HEK293 (cell line): ENCODE measurements at regions not wholly inside any gene's neighbourhood (a gene's known extent, or its start where the extent isn't known, plus 50 kb on each side); places are given as distances from the start of the nearest gene placed in this dataset.

Experiments used
- IKZF3 ChIP-seq: fragments of 450-650 bp; IDR thresholded peaks from 2 replicates; pipeline ENCODE4 v1.5.0; 2018; ENCODE audit warnings: missing biosample characterization, mild to moderate bottlenecking, missing genetic modification characterization, moderate library complexity
- REST ChIP-seq: fragments of 450-650 bp; formaldehyde crosslinking; IDR thresholded peaks from 2 replicates; pipeline ENCODE4 v1.5.1; 2016; ENCODE audit warnings: missing biosample characterization, missing genetic modification characterization
- ZBTB6 ChIP-seq: fragments of 450-650 bp; formaldehyde crosslinking; IDR thresholded peaks from 2 replicates; pipeline ENCODE4 v1.5.1; 2017; ENCODE audit warnings: missing biosample characterization, missing genetic modification characterization
- ZFP37 ChIP-seq: fragments of 450-650 bp; formaldehyde crosslinking; IDR thresholded peaks from 2 replicates; pipeline ENCODE4 v1.5.1; 2016; ENCODE audit warnings: missing biosample characterization, missing genetic modification characterization
- ZNF202 ChIP-seq: fragments of 450-650 bp; formaldehyde crosslinking; IDR thresholded peaks from 2 replicates; pipeline ENCODE4 v1.5.1; 2016; ENCODE audit warnings: missing biosample characterization, missing genetic modification characterization, borderline replicate concordance
- ZNF514 ChIP-seq: fragments of 450-650 bp; formaldehyde crosslinking; IDR thresholded peaks from 2 replicates; pipeline ENCODE4 v1.5.1; 2016; ENCODE audit warnings: missing biosample characterization, missing genetic modification characterization
- ZNF707 ChIP-seq: fragments of 450-650 bp; formaldehyde crosslinking; IDR thresholded peaks from 2 replicates; pipeline ENCODE4 v1.5.1; 2016; ENCODE audit warnings: missing biosample characterization, missing genetic modification characterization
- ZNF785 ChIP-seq: fragments of 450-650 bp; formaldehyde crosslinking; IDR thresholded peaks from 2 replicates; pipeline ENCODE4 v1.5.1; 2016; ENCODE audit warnings: missing biosample characterization, missing genetic modification characterization
- TF ChIP-seq, protein P1 (sequence below): fragments of 450-650 bp; formaldehyde crosslinking; IDR thresholded peaks from 2 replicates; pipeline ENCODE4 v1.5.1; 2016; ENCODE audit warnings: missing biosample characterization, missing genetic modification characterization
- TF ChIP-seq, protein P2 (sequence below): fragments of 450-650 bp; IDR thresholded peaks from 2 replicates; pipeline ENCODE4 v1.5.1; 2018; ENCODE audit warnings: missing biosample characterization, mild to moderate bottlenecking, missing genetic modification characterization
- TF ChIP-seq, protein P3 (sequence below): fragments of 450-650 bp; formaldehyde crosslinking; IDR thresholded peaks from 2 replicates; pipeline ENCODE4 v1.5.1; 2016; ENCODE audit warnings: missing biosample characterization, missing genetic modification characterization
- TF ChIP-seq, protein P4 (sequence below): fragments of 450-650 bp; formaldehyde crosslinking; IDR thresholded peaks from 2 replicates; pipeline ENCODE4 v1.5.1; 2016; ENCODE audit warnings: missing biosample characterization, missing genetic modification characterization

DNA sequence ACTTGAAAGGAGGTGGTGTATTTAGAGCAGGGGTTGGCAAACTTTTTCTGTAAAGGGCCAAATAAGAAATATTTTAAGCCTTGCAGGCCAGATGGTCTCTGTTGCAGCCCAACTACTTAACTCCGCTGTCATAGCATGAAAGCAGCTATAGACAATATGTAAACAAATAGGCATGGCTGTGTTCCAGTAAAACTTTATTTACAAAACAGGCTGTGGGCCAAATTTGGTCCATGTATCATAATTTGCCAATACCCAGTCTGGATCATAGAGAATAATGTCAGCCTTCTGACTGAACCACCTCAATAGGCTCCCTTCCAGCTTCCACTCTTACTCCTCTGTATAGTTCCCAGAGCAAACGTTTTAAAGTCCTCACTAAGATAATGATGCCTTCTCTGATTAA lies 638.8 kb upstream of the CFAP20DC start:
- TF ChIP-seq, protein P1, sequence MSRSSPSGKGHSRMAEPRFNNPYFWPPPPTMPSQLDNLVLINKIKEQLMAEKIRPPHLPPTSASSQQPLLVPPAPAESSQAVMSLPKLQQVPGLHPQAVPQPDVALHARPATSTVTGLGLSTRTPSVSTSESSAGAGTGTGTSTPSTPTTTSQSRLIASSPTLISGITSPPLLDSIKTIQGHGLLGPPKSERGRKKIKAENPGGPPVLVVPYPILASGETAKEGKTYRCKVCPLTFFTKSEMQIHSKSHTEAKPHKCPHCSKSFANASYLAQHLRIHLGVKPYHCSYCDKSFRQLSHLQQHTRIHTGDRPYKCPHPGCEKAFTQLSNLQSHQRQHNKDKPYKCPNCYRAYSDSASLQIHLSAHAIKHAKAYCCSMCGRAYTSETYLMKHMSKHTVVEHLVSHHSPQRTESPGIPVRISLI (tag by site-specific recombination) = no peak
- TF ChIP-seq, protein P2, sequence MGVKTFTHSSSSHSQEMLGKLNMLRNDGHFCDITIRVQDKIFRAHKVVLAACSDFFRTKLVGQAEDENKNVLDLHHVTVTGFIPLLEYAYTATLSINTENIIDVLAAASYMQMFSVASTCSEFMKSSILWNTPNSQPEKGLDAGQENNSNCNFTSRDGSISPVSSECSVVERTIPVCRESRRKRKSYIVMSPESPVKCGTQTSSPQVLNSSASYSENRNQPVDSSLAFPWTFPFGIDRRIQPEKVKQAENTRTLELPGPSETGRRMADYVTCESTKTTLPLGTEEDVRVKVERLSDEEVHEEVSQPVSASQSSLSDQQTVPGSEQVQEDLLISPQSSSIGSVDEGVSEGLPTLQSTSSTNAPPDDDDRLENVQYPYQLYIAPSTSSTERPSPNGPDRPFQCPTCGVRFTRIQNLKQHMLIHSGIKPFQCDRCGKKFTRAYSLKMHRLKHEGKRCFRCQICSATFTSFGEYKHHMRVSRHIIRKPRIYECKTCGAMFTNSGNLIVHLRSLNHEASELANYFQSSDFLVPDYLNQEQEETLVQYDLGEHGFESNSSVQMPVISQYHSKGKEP (tag by site-specific recombination) = no peak
- TF ChIP-seq ZBTB6 (tag by site-specific recombination) (no peak), IKZF3 (no peak), ZNF785 (tag by site-specific recombination) (no peak), ZFP37 (no peak), REST (no peak), ZNF514 (no peak), ZNF202 (tag by site-specific recombination) (no peak), ZNF707 (tag by site-specific recombination) (no peak)
- TF ChIP-seq, protein P3, sequence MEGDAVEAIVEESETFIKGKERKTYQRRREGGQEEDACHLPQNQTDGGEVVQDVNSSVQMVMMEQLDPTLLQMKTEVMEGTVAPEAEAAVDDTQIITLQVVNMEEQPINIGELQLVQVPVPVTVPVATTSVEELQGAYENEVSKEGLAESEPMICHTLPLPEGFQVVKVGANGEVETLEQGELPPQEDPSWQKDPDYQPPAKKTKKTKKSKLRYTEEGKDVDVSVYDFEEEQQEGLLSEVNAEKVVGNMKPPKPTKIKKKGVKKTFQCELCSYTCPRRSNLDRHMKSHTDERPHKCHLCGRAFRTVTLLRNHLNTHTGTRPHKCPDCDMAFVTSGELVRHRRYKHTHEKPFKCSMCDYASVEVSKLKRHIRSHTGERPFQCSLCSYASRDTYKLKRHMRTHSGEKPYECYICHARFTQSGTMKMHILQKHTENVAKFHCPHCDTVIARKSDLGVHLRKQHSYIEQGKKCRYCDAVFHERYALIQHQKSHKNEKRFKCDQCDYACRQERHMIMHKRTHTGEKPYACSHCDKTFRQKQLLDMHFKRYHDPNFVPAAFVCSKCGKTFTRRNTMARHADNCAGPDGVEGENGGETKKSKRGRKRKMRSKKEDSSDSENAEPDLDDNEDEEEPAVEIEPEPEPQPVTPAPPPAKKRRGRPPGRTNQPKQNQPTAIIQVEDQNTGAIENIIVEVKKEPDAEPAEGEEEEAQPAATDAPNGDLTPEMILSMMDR = no peak
- TF ChIP-seq, protein P4, sequence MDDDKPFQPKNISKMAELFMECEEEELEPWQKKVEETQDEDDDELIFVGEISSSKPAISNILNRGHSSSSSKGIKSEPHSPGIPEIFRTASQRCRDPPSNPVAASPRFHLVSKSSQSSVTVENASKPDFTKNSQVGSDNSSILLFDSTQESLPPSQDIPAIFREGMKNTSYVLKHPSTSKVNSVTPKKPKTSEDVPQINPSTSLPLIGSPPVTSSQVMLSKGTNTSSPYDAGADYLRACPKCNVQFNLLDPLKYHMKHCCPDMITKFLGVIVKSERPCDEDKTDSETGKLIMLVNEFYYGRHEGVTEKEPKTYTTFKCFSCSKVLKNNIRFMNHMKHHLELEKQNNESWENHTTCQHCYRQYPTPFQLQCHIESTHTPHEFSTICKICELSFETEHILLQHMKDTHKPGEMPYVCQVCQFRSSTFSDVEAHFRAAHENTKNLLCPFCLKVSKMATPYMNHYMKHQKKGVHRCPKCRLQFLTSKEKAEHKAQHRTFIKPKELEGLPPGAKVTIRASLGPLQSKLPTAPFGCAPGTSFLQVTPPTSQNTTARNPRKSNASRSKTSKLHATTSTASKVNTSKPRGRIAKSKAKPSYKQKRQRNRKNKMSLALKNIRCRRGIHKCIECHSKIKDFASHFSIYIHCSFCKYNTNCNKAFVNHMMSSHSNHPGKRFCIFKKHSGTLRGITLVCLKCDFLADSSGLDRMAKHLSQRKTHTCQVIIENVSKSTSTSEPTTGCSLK (tag by site-specific recombination) = no peak
